HG02623 (cell line): ENCODE measurements at regions not wholly inside any gene's neighbourhood (a gene's known extent, or its start where the extent isn't known, plus 50 kb on each side); places are given as distances from the start of the nearest gene placed in this dataset.
"Not testable (repeated sequence)": the region's sequence is repeated elsewhere in the genome, so short reads cannot be mapped to it uniquely, and the experiment has no call there.

ENCODE experiments used
- ATAC-seq: cut with Tn5 transposase; IDR thresholded peaks from one replicate; pipeline ENCODE4 v1.9.1; 2021; ENCODE audit warnings: moderate library complexity; ENCODE audit not compliant: unreplicated experiment

GRCh38 chr17:77083531-77083930 is 57.2 kb upstream of the SEC14L1 start:
- ATAC-seq: no peak

DNA sequence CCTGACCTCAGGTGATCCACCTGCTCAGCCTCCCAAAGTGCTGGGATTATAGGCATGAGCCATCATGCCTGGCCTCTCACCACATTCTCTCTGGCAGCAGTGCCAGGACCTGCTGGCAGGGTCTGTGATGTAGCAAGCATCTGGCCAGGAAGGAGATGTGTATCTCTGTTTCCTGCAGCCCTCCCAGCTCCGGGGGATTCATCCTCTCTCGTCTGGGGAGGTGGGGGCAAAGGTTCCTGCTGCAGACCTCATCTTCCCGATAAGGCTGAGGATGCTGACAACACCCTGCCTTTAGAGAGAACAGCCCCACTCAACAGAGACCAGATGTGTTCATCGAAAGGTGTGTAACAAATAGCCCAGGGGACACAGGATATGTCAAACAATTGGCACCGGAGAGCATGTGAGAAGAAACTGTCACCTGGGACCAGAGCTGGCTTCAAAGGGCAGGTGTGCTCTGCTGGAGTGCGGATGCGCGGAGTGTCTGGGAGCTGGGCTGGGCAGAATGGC is 54.8 kb upstream of the SEC14L1 start:
- no peak for ATAC-seq

- no peak for ATAC-seq
Measured at GRCh38 chr17:77086433-77087010, 54.2 kb upstream of the SEC14L1 start.

DNA sequence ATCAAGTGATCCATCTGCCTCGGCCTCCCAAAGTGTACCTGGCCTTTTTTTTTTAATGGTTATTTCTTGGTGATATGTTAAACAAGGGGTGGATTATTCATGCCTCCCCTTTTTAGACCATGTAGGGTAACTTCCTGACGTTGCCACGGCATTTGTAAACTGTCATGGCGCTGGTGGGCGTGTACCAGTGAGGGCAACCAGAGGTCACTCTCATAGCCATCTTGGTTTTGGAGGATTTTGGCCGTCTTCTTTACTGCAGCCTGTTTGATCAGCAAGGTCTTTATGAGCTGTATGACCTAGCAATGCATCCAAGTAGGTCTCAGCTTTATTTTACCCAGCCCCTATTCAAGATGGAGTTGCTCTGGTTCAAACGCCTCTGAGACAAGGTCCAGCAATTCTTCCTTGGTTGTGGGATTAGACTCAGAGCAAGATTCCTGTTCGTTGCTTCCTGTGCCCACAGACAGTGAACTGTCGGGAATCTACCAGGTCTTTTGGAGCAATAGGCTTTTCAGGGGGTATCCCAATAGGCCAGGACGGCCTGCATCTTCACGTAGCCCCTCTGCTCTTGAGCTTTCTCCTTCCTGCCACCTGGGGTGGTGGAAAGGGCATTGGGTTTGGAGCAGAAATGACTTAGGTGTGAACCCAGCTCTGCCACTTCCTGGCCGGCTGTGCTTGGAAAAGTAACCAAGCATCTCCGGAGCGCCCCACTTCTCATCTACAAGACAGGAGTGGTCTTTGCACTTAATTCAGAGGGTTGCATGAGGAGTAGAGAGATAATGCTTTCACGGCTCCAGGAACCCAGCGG is 52.9 kb upstream of the SEC14L1 start:
- no peak for ATAC-seq

DNA sequence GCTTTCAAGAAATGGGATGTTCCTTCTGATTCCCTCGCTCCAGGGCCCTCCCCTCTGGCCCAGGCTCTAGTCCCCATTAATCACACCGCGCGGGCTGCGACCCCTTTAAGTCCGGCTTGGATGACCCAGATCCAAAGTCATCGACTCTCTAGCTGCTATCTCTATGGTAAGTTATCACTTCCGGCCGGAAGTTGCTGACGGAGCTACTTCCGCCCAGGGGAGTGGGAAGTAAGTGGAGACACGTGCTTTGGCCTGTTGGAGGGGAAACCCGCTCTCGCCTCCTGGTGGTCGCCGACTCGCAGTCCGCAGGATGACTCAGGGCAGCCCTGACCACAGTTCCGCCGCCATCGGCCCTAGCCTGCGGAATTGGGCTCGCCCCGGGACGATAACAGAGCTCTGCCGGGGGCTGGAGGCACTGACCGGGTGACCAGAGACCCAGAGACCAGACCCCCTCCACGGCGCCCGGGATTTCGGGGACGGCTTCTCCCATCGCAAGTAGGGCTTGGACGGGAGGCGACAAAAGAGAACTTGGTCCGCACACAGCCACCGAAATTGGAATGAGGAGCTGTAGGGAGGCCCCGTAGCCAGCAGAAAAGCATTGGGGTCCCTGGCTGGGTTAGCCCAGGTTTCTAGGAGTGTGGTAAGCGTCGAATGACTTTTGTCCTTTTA is 52.2 kb upstream of the SEC14L1 start:
- ATAC-seq: peak; percentile 72

GRCh38 chr17:77089124-77089490 is 51.7 kb upstream of the SEC14L1 start:
- ATAC-seq: no peak

GRCh38 chr17:77089949-77090348 is 50.8 kb upstream of the SEC14L1 start:
- not testable (repeated sequence) for ATAC-seq

DNA sequence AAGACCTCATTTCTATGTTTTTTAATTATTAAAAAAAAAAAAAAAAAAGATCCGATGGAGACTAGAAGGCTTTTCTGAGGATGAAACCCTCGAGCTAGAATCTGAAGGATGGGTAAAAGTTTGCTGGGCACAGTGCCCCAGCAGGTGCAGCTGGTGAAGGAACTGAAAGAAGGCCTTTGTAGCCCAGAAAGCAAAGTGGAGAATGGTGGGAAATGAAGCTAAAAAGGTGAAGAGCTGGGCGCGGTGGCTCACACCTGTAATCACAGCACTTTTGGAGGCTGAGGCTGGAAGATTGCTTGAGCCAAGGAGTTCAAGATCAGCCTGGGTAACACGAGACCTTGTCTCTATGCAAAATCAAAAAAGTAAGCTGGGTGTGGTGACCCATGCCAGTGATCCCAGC is 50.3 kb upstream of the SEC14L1 start:
- ATAC-seq: no peak
